ENCODE measurements at regions not wholly inside any gene's neighbourhood (a gene's known extent, or its start where the extent isn't known, plus 50 kb on each side); places are given as distances from the start of the nearest gene placed in this dataset.

GRCh38 chr2:78768016-78768415, 257.5 kb upstream of the REG3G start:
- TF ChIP-seq, protein P1, sequence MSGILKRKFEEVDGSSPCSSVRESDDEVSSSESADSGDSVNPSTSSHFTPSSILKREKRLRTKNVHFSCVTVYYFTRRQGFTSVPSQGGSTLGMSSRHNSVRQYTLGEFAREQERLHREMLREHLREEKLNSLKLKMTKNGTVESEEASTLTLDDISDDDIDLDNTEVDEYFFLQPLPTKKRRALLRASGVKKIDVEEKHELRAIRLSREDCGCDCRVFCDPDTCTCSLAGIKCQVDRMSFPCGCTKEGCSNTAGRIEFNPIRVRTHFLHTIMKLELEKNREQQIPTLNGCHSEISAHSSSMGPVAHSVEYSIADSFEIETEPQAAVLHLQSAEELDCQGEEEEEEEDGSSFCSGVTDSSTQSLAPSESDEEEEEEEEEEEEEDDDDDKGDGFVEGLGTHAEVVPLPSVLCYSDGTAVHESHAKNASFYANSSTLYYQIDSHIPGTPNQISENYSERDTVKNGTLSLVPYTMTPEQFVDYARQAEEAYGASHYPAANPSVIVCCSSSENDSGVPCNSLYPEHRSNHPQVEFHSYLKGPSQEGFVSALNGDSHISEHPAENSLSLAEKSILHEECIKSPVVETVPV (CRISPR knock-in tag; IDR thresholded peaks at IDR 0.05) = no peak
- TF ChIP-seq ZFP30 (CRISPR knock-in tag; IDR thresholded peaks at IDR 0.05) (no peak), GLIS3 (CRISPR knock-in tag; IDR thresholded peaks at IDR 0.05) (no peak)
- no peak for ATAC-seq

- TF ChIP-seq BACH2 (CRISPR knock-in tag; IDR thresholded peaks at IDR 0.05; ENCODE audit: borderline replicate concordance) = no peak
- no peak for TF ChIP-seq ISL1 (CRISPR knock-in tag; IDR thresholded peaks at IDR 0.05)
- TF ChIP-seq TCF4 (CRISPR knock-in tag; IDR thresholded peaks at IDR 0.05; ENCODE audit: borderline replicate concordance) = no peak
- TF ChIP-seq, protein P2, sequence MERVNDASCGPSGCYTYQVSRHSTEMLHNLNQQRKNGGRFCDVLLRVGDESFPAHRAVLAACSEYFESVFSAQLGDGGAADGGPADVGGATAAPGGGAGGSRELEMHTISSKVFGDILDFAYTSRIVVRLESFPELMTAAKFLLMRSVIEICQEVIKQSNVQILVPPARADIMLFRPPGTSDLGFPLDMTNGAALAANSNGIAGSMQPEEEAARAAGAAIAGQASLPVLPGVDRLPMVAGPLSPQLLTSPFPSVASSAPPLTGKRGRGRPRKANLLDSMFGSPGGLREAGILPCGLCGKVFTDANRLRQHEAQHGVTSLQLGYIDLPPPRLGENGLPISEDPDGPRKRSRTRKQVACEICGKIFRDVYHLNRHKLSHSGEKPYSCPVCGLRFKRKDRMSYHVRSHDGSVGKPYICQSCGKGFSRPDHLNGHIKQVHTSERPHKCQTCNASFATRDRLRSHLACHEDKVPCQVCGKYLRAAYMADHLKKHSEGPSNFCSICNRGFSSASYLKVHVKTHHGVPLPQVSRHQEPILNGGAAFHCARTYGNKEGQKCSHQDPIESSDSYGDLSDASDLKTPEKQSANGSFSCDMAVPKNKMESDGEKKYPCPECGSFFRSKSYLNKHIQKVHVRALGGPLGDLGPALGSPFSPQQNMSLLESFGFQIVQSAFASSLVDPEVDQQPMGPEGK (CRISPR knock-in tag; IDR thresholded peaks at IDR 0.05; ENCODE audit: borderline replicate concordance) = no peak
- no peak for TF ChIP-seq TOX (CRISPR knock-in tag; IDR thresholded peaks at IDR 0.05; ENCODE audit: borderline replicate concordance)
- no peak for TF ChIP-seq ZNF8 (CRISPR knock-in tag; IDR thresholded peaks at IDR 0.05)
- no peak for TF ChIP-seq OSR1 (CRISPR knock-in tag; IDR thresholded peaks at IDR 0.05)
- no peak for ATAC-seq
Measured at GRCh38 chr2:78775291-78775690, 250.2 kb upstream of the REG3G start.

- TF ChIP-seq SNAI2 (CRISPR knock-in tag; IDR thresholded peaks at IDR 0.05) = no peak
- no peak for ATAC-seq
Measured at GRCh38 chr2:78778756-78779510, 246.6 kb upstream of the REG3G start.

DNA sequence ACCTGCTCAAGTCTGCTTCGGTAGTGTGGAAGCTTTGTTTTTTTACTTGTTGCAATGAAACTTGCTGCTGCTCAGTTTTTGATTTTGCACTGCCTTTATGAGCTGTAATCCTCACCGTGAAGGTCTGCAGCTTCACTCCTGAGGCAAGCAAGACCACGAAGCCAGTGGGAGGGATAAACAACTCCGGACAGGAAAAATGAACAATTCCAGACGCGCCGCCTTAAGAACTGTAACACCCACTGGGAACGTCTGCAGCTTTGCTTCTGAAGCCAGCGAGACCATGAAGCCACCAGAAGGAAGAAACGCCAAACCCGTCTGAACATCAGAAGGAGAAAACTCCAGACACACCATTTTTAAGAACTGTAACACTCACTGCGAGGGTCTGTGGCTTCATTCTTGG, 245.7 kb upstream of the REG3G start:
- no peak for TF ChIP-seq ZNF8 (CRISPR knock-in tag; IDR thresholded peaks at IDR 0.05)
- no peak for TF ChIP-seq RARB (CRISPR knock-in tag; IDR thresholded peaks at IDR 0.05)
- no peak for TF ChIP-seq TOX (CRISPR knock-in tag; IDR thresholded peaks at IDR 0.05; ENCODE audit: borderline replicate concordance)
- TF ChIP-seq SNAI2 (CRISPR knock-in tag; IDR thresholded peaks at IDR 0.05) = no peak
- TF ChIP-seq ZC3H10 (CRISPR knock-in tag; IDR thresholded peaks at IDR 0.05) = no peak
- no peak for TF ChIP-seq BACH2 (CRISPR knock-in tag; IDR thresholded peaks at IDR 0.05; ENCODE audit: borderline replicate concordance)
- TF ChIP-seq CSDC2 (CRISPR knock-in tag; IDR thresholded peaks at IDR 0.05) = no peak
- TF ChIP-seq, protein P3, sequence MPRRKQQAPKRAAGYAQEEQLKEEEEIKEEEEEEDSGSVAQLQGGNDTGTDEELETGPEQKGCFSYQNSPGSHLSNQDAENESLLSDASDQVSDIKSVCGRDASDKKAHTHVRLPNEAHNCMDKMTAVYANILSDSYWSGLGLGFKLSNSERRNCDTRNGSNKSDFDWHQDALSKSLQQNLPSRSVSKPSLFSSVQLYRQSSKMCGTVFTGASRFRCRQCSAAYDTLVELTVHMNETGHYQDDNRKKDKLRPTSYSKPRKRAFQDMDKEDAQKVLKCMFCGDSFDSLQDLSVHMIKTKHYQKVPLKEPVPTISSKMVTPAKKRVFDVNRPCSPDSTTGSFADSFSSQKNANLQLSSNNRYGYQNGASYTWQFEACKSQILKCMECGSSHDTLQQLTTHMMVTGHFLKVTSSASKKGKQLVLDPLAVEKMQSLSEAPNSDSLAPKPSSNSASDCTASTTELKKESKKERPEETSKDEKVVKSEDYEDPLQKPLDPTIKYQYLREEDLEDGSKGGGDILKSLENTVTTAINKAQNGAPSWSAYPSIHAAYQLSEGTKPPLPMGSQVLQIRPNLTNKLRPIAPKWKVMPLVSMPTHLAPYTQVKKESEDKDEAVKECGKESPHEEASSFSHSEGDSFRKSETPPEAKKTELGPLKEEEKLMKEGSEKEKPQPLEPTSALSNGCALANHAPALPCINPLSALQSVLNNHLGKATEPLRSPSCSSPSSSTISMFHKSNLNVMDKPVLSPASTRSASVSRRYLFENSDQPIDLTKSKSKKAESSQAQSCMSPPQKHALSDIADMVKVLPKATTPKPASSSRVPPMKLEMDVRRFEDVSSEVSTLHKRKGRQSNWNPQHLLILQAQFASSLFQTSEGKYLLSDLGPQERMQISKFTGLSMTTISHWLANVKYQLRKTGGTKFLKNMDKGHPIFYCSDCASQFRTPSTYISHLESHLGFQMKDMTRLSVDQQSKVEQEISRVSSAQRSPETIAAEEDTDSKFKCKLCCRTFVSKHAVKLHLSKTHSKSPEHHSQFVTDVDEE (CRISPR knock-in tag; IDR thresholded peaks at IDR 0.05) = no peak
- no peak for ATAC-seq

DNA sequence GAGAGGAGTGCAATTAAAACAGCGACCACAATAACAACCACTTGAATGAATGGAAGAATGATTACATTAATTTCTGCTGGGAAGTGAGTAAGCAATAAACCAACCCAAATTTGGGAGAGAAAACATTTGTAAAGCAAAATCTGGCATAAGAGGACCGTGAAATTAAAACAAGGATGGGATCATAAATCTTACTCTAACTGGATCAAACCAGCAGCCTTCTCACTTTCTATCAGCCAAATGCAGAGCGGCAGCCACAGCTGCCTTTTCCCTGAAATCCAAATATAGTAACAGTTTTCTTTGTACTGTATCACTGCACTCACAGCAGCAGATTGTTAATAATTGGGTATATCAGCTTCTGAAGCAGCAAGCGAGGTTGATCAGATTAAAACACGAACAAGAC, 245.2 kb upstream of the REG3G start:
- no peak for ATAC-seq
- TF ChIP-seq TCF4 (CRISPR knock-in tag; IDR thresholded peaks at IDR 0.05; ENCODE audit: borderline replicate concordance) (no peak), GLIS3 (CRISPR knock-in tag; IDR thresholded peaks at IDR 0.05) (no peak), ZNF8 (CRISPR knock-in tag; IDR thresholded peaks at IDR 0.05) (no peak), ZNF565 (CRISPR knock-in tag; conservative IDR thresholded peaks at IDR 0.05; ENCODE audit: low read depth) (no peak), ISL1 (CRISPR knock-in tag; IDR thresholded peaks at IDR 0.05) (no peak), SNAI2 (CRISPR knock-in tag; IDR thresholded peaks at IDR 0.05) (no peak), ZC3H10 (CRISPR knock-in tag; IDR thresholded peaks at IDR 0.05) (no peak), BACH2 (CRISPR knock-in tag; IDR thresholded peaks at IDR 0.05; ENCODE audit: borderline replicate concordance) (no peak), POU6F1 (CRISPR knock-in tag; IDR thresholded peaks at IDR 0.05; ENCODE audit: borderline replicate concordance, low read depth) (no peak), TOX (CRISPR knock-in tag; IDR thresholded peaks at IDR 0.05; ENCODE audit: borderline replicate concordance) (no peak)
- TF ChIP-seq, protein P1 (CRISPR knock-in tag; IDR thresholded peaks at IDR 0.05) = no peak
- TF ChIP-seq, protein P2 (CRISPR knock-in tag; IDR thresholded peaks at IDR 0.05; ENCODE audit: borderline replicate concordance) = no peak
- TF ChIP-seq, protein P4, sequence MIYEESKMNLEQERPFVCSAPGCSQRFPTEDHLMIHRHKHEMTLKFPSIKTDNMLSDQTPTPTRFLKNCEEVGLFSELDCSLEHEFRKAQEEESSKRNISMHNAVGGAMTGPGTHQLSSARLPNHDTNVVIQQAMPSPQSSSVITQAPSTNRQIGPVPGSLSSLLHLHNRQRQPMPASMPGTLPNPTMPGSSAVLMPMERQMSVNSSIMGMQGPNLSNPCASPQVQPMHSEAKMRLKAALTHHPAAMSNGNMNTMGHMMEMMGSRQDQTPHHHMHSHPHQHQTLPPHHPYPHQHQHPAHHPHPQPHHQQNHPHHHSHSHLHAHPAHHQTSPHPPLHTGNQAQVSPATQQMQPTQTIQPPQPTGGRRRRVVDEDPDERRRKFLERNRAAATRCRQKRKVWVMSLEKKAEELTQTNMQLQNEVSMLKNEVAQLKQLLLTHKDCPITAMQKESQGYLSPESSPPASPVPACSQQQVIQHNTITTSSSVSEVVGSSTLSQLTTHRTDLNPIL (CRISPR knock-in tag; IDR thresholded peaks at IDR 0.05; ENCODE audit: low read depth) = no peak

Measured in SK-N-SH treated with all-trans-retinoic acid at 6 μM for 48 hours (cell line).